Activated CD4-positive, alpha-beta T cell treated with anti-CD3 and anti-CD28 coated beads, Interleukin-2, amount 50 U/mL, for 16 hours (primary cell): ENCODE measurements at regions not wholly inside any gene's neighbourhood (a gene's known extent, or its start where the extent isn't known, plus 50 kb on each side); places are given as distances from the start of the nearest gene placed in this dataset.
"Not testable (repeated sequence)": the region's sequence is repeated elsewhere in the genome, so short reads cannot be mapped to it uniquely, and the experiment has no call there.

Experiments
- DNase-seq: peaks from one replicate; pipeline ENCODE4 v3.0.0-alpha.2; 2020

GRCh38 chr2:144115739-144116291, 404.1 kb downstream of the ZEB2 start:
- no peak for DNase-seq

- no peak for DNase-seq
Measured at GRCh38 chr2:144114760-144115159, 405.2 kb downstream of the ZEB2 start.

- DNase-seq, result no peak
Measured at GRCh38 chr2:144111437-144111836, 408.5 kb downstream of the ZEB2 start.

GRCh38 chr2:144106104-144106503, 413.8 kb downstream of the ZEB2 start:
- DNase-seq, result not testable (repeated sequence)

- DNase-seq, result no peak
Measured at GRCh38 chr2:144102386-144102785, 417.5 kb downstream of the ZEB2 start.

GRCh38 chr2:144099780-144100377, 420.0 kb downstream of the ZEB2 start:
- DNase-seq, result peak; percentile 61

GRCh38 chr2:144099340-144099739, 420.6 kb downstream of the ZEB2 start:
- no peak for DNase-seq

- DNase-seq, result peak; percentile 42
Measured at GRCh38 chr2:144097440-144098225, 422.3 kb downstream of the ZEB2 start.

- no peak for DNase-seq
Measured at GRCh38 chr2:144096531-144096930, 423.4 kb downstream of the ZEB2 start.

- no peak for DNase-seq
Measured at GRCh38 chr2:144094408-144095151, 425.3 kb downstream of the ZEB2 start.

- no peak for DNase-seq
Measured at GRCh38 chr2:144091622-144092021, 428.3 kb downstream of the ZEB2 start.

- no peak for DNase-seq
Measured at GRCh38 chr2:144088863-144089262, 431.1 kb downstream of the ZEB2 start.

GRCh38 chr2:144086965-144087364, 433.0 kb downstream of the ZEB2 start:
- peak; percentile 35 for DNase-seq

GRCh38 chr2:144085016-144085415, 434.9 kb downstream of the ZEB2 start:
- no peak for DNase-seq

GRCh38 chr2:144084114-144084661, 435.7 kb downstream of the ZEB2 start:
- DNase-seq, result no peak

GRCh38 chr2:144083211-144083610, 436.7 kb downstream of the ZEB2 start:
- DNase-seq, result no peak

GRCh38 chr2:144082777-144083176, 437.1 kb downstream of the ZEB2 start:
- no peak for DNase-seq

- DNase-seq, result no peak
Measured at GRCh38 chr2:144082327-144082726, 437.6 kb downstream of the ZEB2 start.

GRCh38 chr2:144081272-144081671, 438.6 kb downstream of the ZEB2 start:
- DNase-seq, result no peak

- DNase-seq, result no peak
Measured at GRCh38 chr2:144079803-144080202, 440.1 kb downstream of the ZEB2 start.

GRCh38 chr2:144078802-144079724, 440.9 kb downstream of the ZEB2 start:
- DNase-seq, result no peak

GRCh38 chr2:144078106-144078505, 441.8 kb downstream of the ZEB2 start:
- no peak for DNase-seq
